ENCODE measurements at regions not wholly inside any gene's neighbourhood (a gene's known extent, or its start where the extent isn't known, plus 50 kb on each side); places are given as distances from the start of the nearest gene placed in this dataset.

GRCh38 chr2:12090590-12090989 lies 344.2 kb downstream of the LPIN1 start:
- Histone ChIP-seq H3K4me3 (ENCODE audit: low read depth, low read length) (no peak overlapping the region), H3K27ac (ENCODE audit: insufficient read depth, low read length, poor library complexity, severe bottlenecking) (no peak overlapping the region), H3K27me3 (ENCODE audit: control insufficient read depth, insufficient read depth, low read length) (peaks cover 2% of the 10 kb centered on the region), H3K9me3 (ENCODE audit: control insufficient read depth in 2 of 2, low read length in 2 of 2) (no peaks in the 10 kb centered on the region), H3K36me3 (ENCODE audit: control insufficient read depth, insufficient read depth, low read length) (no peaks in the 10 kb centered on the region), H3K4me1 (ENCODE audit: control insufficient read depth, insufficient read depth, low read length, poor library complexity, severe bottlenecking) (no peaks in the 10 kb centered on the region)
- Mint-ChIP-seq H3K4me1 (peaks cover 0 to 6% (median 0%) of the 10 kb centered on the region in 4 donors), H3K36me3 (no peaks in the 10 kb centered on the region), H3K27me3 (peaks cover 11% of the 10 kb centered on the region), H3K4me3 (no peak overlapping the region), H3K9me3 (peaks cover 0 to 2% (median 0%) of the 10 kb centered on the region in 7 donors), H3K27ac (no peak overlapping the region)
- ATAC-seq (ENCODE audit: low read depth in 2 of 2): no peak
- no peak for DNase-seq

GRCh38 chr2:12091201-12091806 lies 344.9 kb downstream of the LPIN1 start:
- Mint-ChIP-seq H3K4me1 (peaks cover 0 to 6% (median 0%) of the 10 kb centered on the region in 4 donors), H3K27ac (no peak overlapping the region), H3K27me3 (peaks cover 11% of the 10 kb centered on the region), H3K36me3 (no peaks in the 10 kb centered on the region), H3K9me3 (peaks cover 0 to 2% (median 0%) of the 10 kb centered on the region in 7 donors), H3K4me3 (no peak overlapping the region)
- DNase-seq (no peak), ATAC-seq (ENCODE audit: low read depth in 2 of 2) (no peak)
- Histone ChIP-seq H3K27ac (ENCODE audit: insufficient read depth, low read length, poor library complexity, severe bottlenecking) (no peak overlapping the region), H3K27me3 (ENCODE audit: control insufficient read depth, insufficient read depth, low read length) (peaks cover 2% of the 10 kb centered on the region), H3K9me3 (ENCODE audit: control insufficient read depth in 2 of 2, low read length in 2 of 2) (no peaks in the 10 kb centered on the region), H3K4me3 (ENCODE audit: low read depth, low read length) (no peak overlapping the region), H3K4me1 (ENCODE audit: control insufficient read depth, insufficient read depth, low read length, poor library complexity, severe bottlenecking) (no peaks in the 10 kb centered on the region), H3K36me3 (ENCODE audit: control insufficient read depth, insufficient read depth, low read length) (no peaks in the 10 kb centered on the region)

- H3K9me3 ChIP-seq (ENCODE audit: control insufficient read depth in 2 of 2, low read length in 2 of 2): no peaks in the 10 kb centered on the region
- no peak overlapping the region for H3K27ac Mint-ChIP-seq
- H3K36me3 Mint-ChIP-seq: no peaks in the 10 kb centered on the region
- ATAC-seq (ENCODE audit: low read depth in 2 of 2) (no peak), DNase-seq (no peak)
- H3K27me3 Mint-ChIP-seq: peaks cover 11% of the 10 kb centered on the region
- H3K27me3 ChIP-seq (ENCODE audit: control insufficient read depth, insufficient read depth, low read length): no peaks in the 10 kb centered on the region
- no peak overlapping the region for H3K4me3 ChIP-seq (ENCODE audit: low read depth, low read length)
- H3K9me3 Mint-ChIP-seq: peaks cover 0 to 2% (median 0%) of the 10 kb centered on the region in 7 donors
- H3K27ac ChIP-seq (ENCODE audit: insufficient read depth, low read length, poor library complexity, severe bottlenecking): no peak overlapping the region
- H3K4me3 Mint-ChIP-seq: no peak overlapping the region
- no peaks in the 10 kb centered on the region for H3K4me1 ChIP-seq (ENCODE audit: control insufficient read depth, insufficient read depth, low read length, poor library complexity, severe bottlenecking)
- H3K36me3 ChIP-seq (ENCODE audit: control insufficient read depth, insufficient read depth, low read length): no peaks in the 10 kb centered on the region
- no peaks in the 10 kb centered on the region for H3K4me1 Mint-ChIP-seq
These were observed 347.7 kb downstream of the LPIN1 start for GRCh38 chr2:12094134-12094533.

GRCh38 chr2:12096051-12096787 lies 349.8 kb downstream of the LPIN1 start:
- DNase-seq: no peak
- H3K4me3 Mint-ChIP-seq: no peak overlapping the region

GRCh38 chr2:12096788-12097449 lies 350.5 kb downstream of the LPIN1 start:
- ATAC-seq (ENCODE audit: low read depth in 2 of 2) (no peak), DNase-seq (no peak)
- H3K4me3 ChIP-seq (ENCODE audit: low read depth, low read length): no peak overlapping the region
- Mint-ChIP-seq H3K4me1 (peaks cover 0 to under 1% (median 0%) of the 10 kb centered on the region in 4 donors), H3K27ac (no peak overlapping the region), H3K27me3 (peaks cover 10% of the 10 kb centered on the region), H3K36me3 (no peaks in the 10 kb centered on the region), H3K9me3 (no peaks in the 10 kb centered on the region), H3K4me3 (no peak overlapping the region)
- H3K4me1 ChIP-seq (ENCODE audit: control insufficient read depth, insufficient read depth, low read length, poor library complexity, severe bottlenecking): no peaks in the 10 kb centered on the region
- H3K27me3 ChIP-seq (ENCODE audit: control insufficient read depth, insufficient read depth, low read length): no peaks in the 10 kb centered on the region
- H3K36me3 ChIP-seq (ENCODE audit: control insufficient read depth, insufficient read depth, low read length): no peaks in the 10 kb centered on the region
- no peak overlapping the region for H3K27ac ChIP-seq (ENCODE audit: insufficient read depth, low read length, poor library complexity, severe bottlenecking)
- no peaks in the 10 kb centered on the region for H3K9me3 ChIP-seq (ENCODE audit: control insufficient read depth in 2 of 2, low read length in 2 of 2)

More at GRCh38 chr2:12096051-12096787, 349.8 kb downstream of the LPIN1 start:
- Mint-ChIP-seq H3K27ac (peak overlapping the region in 1 of 3 donors; percentile 10), H3K36me3 (no peaks in the 10 kb centered on the region), H3K4me1 (no peaks in the 10 kb centered on the region), H3K9me3 (no peaks in the 10 kb centered on the region), H3K27me3 (peaks cover 11% of the 10 kb centered on the region)
- Histone ChIP-seq H3K4me3 (ENCODE audit: low read depth, low read length) (no peak overlapping the region), H3K9me3 (ENCODE audit: control insufficient read depth in 2 of 2, low read length in 2 of 2) (no peaks in the 10 kb centered on the region), H3K27ac (ENCODE audit: insufficient read depth, low read length, poor library complexity, severe bottlenecking) (no peak overlapping the region), H3K4me1 (ENCODE audit: control insufficient read depth, insufficient read depth, low read length, poor library complexity, severe bottlenecking) (no peaks in the 10 kb centered on the region), H3K36me3 (ENCODE audit: control insufficient read depth, insufficient read depth, low read length) (no peaks in the 10 kb centered on the region), H3K27me3 (ENCODE audit: control insufficient read depth, insufficient read depth, low read length) (no peaks in the 10 kb centered on the region)
- no peak for ATAC-seq (ENCODE audit: low read depth in 2 of 2)

- no peak overlapping the region for H3K27ac ChIP-seq (ENCODE audit: insufficient read depth, low read length, poor library complexity, severe bottlenecking)
- DNase-seq (no peak), ATAC-seq (ENCODE audit: low read depth in 2 of 2) (no peak)
- Mint-ChIP-seq H3K9me3 (no peaks in the 10 kb centered on the region), H3K27me3 (peaks cover 8% of the 10 kb centered on the region), H3K4me3 (no peak overlapping the region), H3K4me1 (peaks cover 0 to 2% (median 0%) of the 10 kb centered on the region in 4 donors), H3K36me3 (no peaks in the 10 kb centered on the region), H3K27ac (no peak overlapping the region)
- H3K4me3 ChIP-seq (ENCODE audit: low read depth, low read length): no peak overlapping the region
- H3K36me3 ChIP-seq (ENCODE audit: control insufficient read depth, insufficient read depth, low read length): no peaks in the 10 kb centered on the region
- no peaks in the 10 kb centered on the region for H3K4me1 ChIP-seq (ENCODE audit: control insufficient read depth, insufficient read depth, low read length, poor library complexity, severe bottlenecking)
- H3K27me3 ChIP-seq (ENCODE audit: control insufficient read depth, insufficient read depth, low read length): no peaks in the 10 kb centered on the region
- H3K9me3 ChIP-seq (ENCODE audit: control insufficient read depth in 2 of 2, low read length in 2 of 2): no peaks in the 10 kb centered on the region
These were observed 351.4 kb downstream of the LPIN1 start for GRCh38 chr2:12097859-12098258.

- Histone ChIP-seq H3K4me3 (ENCODE audit: low read depth, low read length) (no peak overlapping the region), H3K27me3 (ENCODE audit: control insufficient read depth, insufficient read depth, low read length) (no peaks in the 10 kb centered on the region), H3K9me3 (ENCODE audit: control insufficient read depth in 2 of 2, low read length in 2 of 2) (no peaks in the 10 kb centered on the region), H3K4me1 (ENCODE audit: control insufficient read depth, insufficient read depth, low read length, poor library complexity, severe bottlenecking) (no peaks in the 10 kb centered on the region), H3K27ac (ENCODE audit: insufficient read depth, low read length, poor library complexity, severe bottlenecking) (no peak overlapping the region), H3K36me3 (ENCODE audit: control insufficient read depth, insufficient read depth, low read length) (no peaks in the 10 kb centered on the region)
- Mint-ChIP-seq H3K9me3 (no peaks in the 10 kb centered on the region), H3K27me3 (peaks cover 5% of the 10 kb centered on the region), H3K27ac (peak overlapping the region in 1 of 3 donors; percentile 64), H3K4me1 (peaks cover 0 to 2% (median 0%) of the 10 kb centered on the region in 4 donors), H3K4me3 (no peak overlapping the region), H3K36me3 (no peaks in the 10 kb centered on the region)
- no peak for DNase-seq
- ATAC-seq (ENCODE audit: low read depth in 2 of 2): no peak
These were observed 352.9 kb downstream of the LPIN1 start for GRCh38 chr2:12099374-12099773.

All from CD4-positive, CD25-positive, alpha-beta regulatory T cell (primary cell).